ENCODE measurements at regions not wholly inside any gene's neighbourhood (a gene's known extent, or its start where the extent isn't known, plus 50 kb on each side); places are given as distances from the start of the nearest gene placed in this dataset.

GRCh38 chr10:28973309-28973972, 296.1 kb downstream of the BAMBI start:
- H3K4me3 ChIP-seq (replicated peaks; ENCODE audit: low read depth, low read length): no peak overlapping the region
- H3K27me3 ChIP-seq (replicated peaks; ENCODE audit: control insufficient read depth, insufficient read depth, low read length): no peaks in the 10 kb centered on the region
- no peak for TF ChIP-seq CTCF (IDR thresholded peaks at IDR 0.05; ENCODE audit: insufficient read depth, low read length, poor library complexity, severe bottlenecking)
- no peak for DNase-seq (ENCODE audit: extremely low read depth, insufficient read length)
- H3K36me3 ChIP-seq (ENCODE audit: control insufficient read depth, insufficient read depth, low read length): no peaks in the 10 kb centered on the region

- no peak for TF ChIP-seq CTCF (IDR thresholded peaks at IDR 0.05; ENCODE audit: insufficient read depth, low read length, poor library complexity, severe bottlenecking)
- H3K4me3 ChIP-seq (replicated peaks; ENCODE audit: low read depth, low read length): no peak overlapping the region
- DNase-seq (ENCODE audit: extremely low read depth, insufficient read length): no peak
- H3K27me3 ChIP-seq (replicated peaks; ENCODE audit: control insufficient read depth, insufficient read depth, low read length): no peaks in the 10 kb centered on the region
- H3K36me3 ChIP-seq (ENCODE audit: control insufficient read depth, insufficient read depth, low read length): no peaks in the 10 kb centered on the region
Measured at GRCh38 chr10:28975891-28976531, 298.7 kb downstream of the BAMBI start.

- Histone ChIP-seq H3K27me3 (replicated peaks; ENCODE audit: control insufficient read depth, insufficient read depth, low read length) (no peaks in the 10 kb centered on the region), H3K36me3 (ENCODE audit: control insufficient read depth, insufficient read depth, low read length) (no peaks in the 10 kb centered on the region), H3K4me3 (replicated peaks; ENCODE audit: low read depth, low read length) (no peak overlapping the region)
- no peak for DNase-seq (ENCODE audit: extremely low read depth, insufficient read length)
- no peak for TF ChIP-seq CTCF (IDR thresholded peaks at IDR 0.05; ENCODE audit: insufficient read depth, low read length, poor library complexity, severe bottlenecking)
Measured at GRCh38 chr10:28977518-28977917, 300.2 kb downstream of the BAMBI start.

GRCh38 chr10:28980264-28980663, 302.9 kb downstream of the BAMBI start:
- no peaks in the 10 kb centered on the region for H3K27me3 ChIP-seq (replicated peaks; ENCODE audit: control insufficient read depth, insufficient read depth, low read length)
- H3K36me3 ChIP-seq (ENCODE audit: control insufficient read depth, insufficient read depth, low read length): no peaks in the 10 kb centered on the region
- no peak overlapping the region for H3K4me3 ChIP-seq (replicated peaks; ENCODE audit: low read depth, low read length)
- no peak for TF ChIP-seq CTCF (IDR thresholded peaks at IDR 0.05; ENCODE audit: insufficient read depth, low read length, poor library complexity, severe bottlenecking)
- no peak for DNase-seq (ENCODE audit: extremely low read depth, insufficient read length)

- no peak for DNase-seq (ENCODE audit: extremely low read depth, insufficient read length)
- no peak for TF ChIP-seq CTCF (IDR thresholded peaks at IDR 0.05; ENCODE audit: insufficient read depth, low read length, poor library complexity, severe bottlenecking)
- no peak overlapping the region for H3K4me3 ChIP-seq (replicated peaks; ENCODE audit: low read depth, low read length)
Measured at GRCh38 chr10:28981007-28981406, 303.7 kb downstream of the BAMBI start.

More at GRCh38 chr10:28981007-28981406, 303.7 kb downstream of the BAMBI start:
- Histone ChIP-seq H3K36me3 (ENCODE audit: control insufficient read depth, insufficient read depth, low read length) (no peaks in the 10 kb centered on the region), H3K27me3 (replicated peaks; ENCODE audit: control insufficient read depth, insufficient read depth, low read length) (no peaks in the 10 kb centered on the region)

Measured in GM06990 (cell line).